ENCODE measurements at regions not wholly inside any gene's neighbourhood (a gene's known extent, or its start where the extent isn't known, plus 50 kb on each side); places are given as distances from the start of the nearest gene placed in this dataset.

DNA sequence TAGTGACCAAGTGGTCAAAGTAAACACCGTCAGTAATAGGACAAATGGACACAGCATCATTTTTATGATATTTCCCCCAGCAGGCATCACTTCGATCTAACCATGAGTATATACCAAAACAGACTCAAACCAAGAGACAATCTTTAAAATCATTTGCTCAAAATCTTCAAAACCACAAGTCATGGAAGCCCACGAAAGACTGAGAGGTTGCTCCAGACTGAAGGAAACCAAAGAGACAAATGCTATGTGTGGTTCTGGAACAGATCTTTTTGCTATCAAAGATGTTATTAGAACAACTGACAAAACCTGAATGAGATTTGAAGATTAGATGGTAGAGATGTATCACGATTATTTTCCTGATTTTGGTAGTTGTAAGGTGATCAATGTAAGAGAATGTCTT is 197.7 kb downstream of the TBXT start:
- TF ChIP-seq, protein P1, sequence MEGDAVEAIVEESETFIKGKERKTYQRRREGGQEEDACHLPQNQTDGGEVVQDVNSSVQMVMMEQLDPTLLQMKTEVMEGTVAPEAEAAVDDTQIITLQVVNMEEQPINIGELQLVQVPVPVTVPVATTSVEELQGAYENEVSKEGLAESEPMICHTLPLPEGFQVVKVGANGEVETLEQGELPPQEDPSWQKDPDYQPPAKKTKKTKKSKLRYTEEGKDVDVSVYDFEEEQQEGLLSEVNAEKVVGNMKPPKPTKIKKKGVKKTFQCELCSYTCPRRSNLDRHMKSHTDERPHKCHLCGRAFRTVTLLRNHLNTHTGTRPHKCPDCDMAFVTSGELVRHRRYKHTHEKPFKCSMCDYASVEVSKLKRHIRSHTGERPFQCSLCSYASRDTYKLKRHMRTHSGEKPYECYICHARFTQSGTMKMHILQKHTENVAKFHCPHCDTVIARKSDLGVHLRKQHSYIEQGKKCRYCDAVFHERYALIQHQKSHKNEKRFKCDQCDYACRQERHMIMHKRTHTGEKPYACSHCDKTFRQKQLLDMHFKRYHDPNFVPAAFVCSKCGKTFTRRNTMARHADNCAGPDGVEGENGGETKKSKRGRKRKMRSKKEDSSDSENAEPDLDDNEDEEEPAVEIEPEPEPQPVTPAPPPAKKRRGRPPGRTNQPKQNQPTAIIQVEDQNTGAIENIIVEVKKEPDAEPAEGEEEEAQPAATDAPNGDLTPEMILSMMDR (IDR thresholded peaks at IDR 0.05; ENCODE audit: poor library complexity), result no peak
- TF ChIP-seq EZH2 (IDR thresholded peaks at IDR 0.05; ENCODE audit: borderline replicate concordance) (no peak), EZH2phosphoT487 (IDR thresholded peaks at IDR 0.05; ENCODE audit: low read depth, severe bottlenecking, unreplicated experiment) (no peak)

All from hepatocyte (in vitro differentiated cells).